Adrenal gland (tissue), 9 donors: ENCODE measurements at regions not wholly inside any gene's neighbourhood (a gene's known extent, or its start where the extent isn't known, plus 50 kb on each side); places are given as distances from the start of the nearest gene placed in this dataset.

Source experiments
- DNase-seq, 7 donors: peaks; one replicate each; pipeline ENCODE4 v3.0.0-alpha.2; 2019 to 2020
- H3K27ac ChIP-seq, 5 donors: fragments of 200-600 bp; sonication (generic) in 4 of 5; 1 replicate in 3 of 5; 2 replicates in 2 of 5; pipeline versions ENCODE4 v1.5.1 to v1.8.0; 2016 to 2020; ENCODE audit warnings: mild to moderate bottlenecking in 1 of 5
- H3K27me3 ChIP-seq: fragments of 200-600 bp; 2 replicates; pipeline ENCODE4 v1.8.0; 2021
- H3K36me3 ChIP-seq, 2 donors: fragments of 200-600 bp; replicated peaks in 1 of 2; 1 replicate in 1 of 2; 2 replicates in 1 of 2; pipeline versions ENCODE4 v1.5.1 to v1.8.0; 2018 to 2022
- H3K4me1 ChIP-seq, 2 donors: fragments of 200-600 bp; replicated peaks in 1 of 2; 1 replicate in 1 of 2; 2 replicates in 1 of 2; pipeline versions ENCODE4 v1.5.1 to v1.8.0; 2018 to 2021
- H3K4me3 ChIP-seq, 4 donors: fragments of 200-600 bp; sonication (generic) in 3 of 4; one replicate each; pipeline ENCODE4 v1.5.1; 2016 to 2018
- H3K9me3 ChIP-seq, 3 donors: fragments of 200-600 bp; sonication (generic) in 1 of 3; replicated peaks in 1 of 3; 1 replicate in 2 of 3; 2 replicates in 1 of 3; pipeline versions ENCODE4 v1.5.1 to v1.8.0; 2016 to 2021
- CTCF ChIP-seq, 6 experiments: fragments of 450-650 bp in 4 of 6; fragments of 200-600 bp in 2 of 6; sonication (generic) in 1 of 6; IDR thresholded peaks; 1 replicate in 5 of 6; 2 replicates in 1 of 6; pipeline versions ENCODE4 v1.5.1 to v1.8.0; 2016 to 2021; ENCODE audit warnings: antibody characterized with exemption in 6 of 6, mild to moderate bottlenecking in 2 of 6, moderate library complexity in 1 of 6
- POLR2A ChIP-seq, 2 donors: fragments of 450-650 bp; IDR thresholded peaks; one replicate each; pipeline ENCODE4 v1.6.1; 2017; ENCODE audit warnings: antibody characterized with exemption in 2 of 2, mild to moderate bottlenecking in 2 of 2, moderate library complexity in 1 of 2
- WGBS, 4 donors: extraction: QIAGEN DNeasy Blood & Tissue Kit in 2 of 4; methylation state at CpG; one replicate each; pipeline versions ENCODE4 v1.1.5 to v1.1.7; 2013 to 2017; 5-methylcytosine and 5-hydroxymethylcytosine counted together
- intact Hi-C, 2 donors: fragments of 100-400 bp; cut with DNase I; formaldehyde crosslinking; loops; one replicate each; pipeline versions ENCODE4 v1.14.1 to v1.15.0; 2022 to 2023
- donor health status: healthy with polysubstance abuse.
- donor health status: Bipolar disorder and iron deficiency.
- donor health status: DM: yes; HTN: yes; CAD: no.
- donor health status: DM: no; HTN: no; CAD: no.
- donor health status: DM: no; HTN: no; CAD: no.

DNA sequence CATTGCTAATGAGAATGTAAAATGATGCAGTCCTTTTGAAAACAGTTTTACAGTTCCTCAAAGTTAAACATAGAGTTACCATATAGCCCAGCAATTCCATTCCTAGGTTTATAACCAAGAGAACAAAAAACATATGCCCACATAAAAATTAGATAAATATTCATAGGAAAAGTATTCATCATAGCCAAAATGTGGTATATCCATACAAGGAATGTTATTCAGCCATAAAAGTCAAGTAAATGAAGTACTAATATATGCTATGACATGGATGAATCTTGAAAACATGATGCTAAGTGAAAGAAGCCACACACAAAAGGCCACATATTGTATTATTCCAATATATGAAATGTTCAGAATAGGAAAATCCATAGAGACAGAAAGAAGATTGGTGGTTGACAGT lies 158.0 kb upstream of the CARMIL1 start:
- Histone ChIP-seq H3K27me3 (no peaks in the 10 kb centered on the region), H3K27ac (peak overlapping the region in 4 of 5 donors; percentile 10 to 66 (median 18)), H3K4me3 (no peak overlapping the region), H3K36me3 (no peaks in the 10 kb centered on the region), H3K9me3 (no peaks in the 10 kb centered on the region), H3K4me1 (peaks cover 3 to 8% of the 10 kb centered on the region in 2 donors)
- TF ChIP-seq CTCF (IDR thresholded peaks at IDR 0.05) = no peak
- TF ChIP-seq POLR2A (IDR thresholded peaks at IDR 0.05) = no peak
- intact Hi-C loops = no loop called here
- no peak for DNase-seq

- Histone ChIP-seq H3K9me3 (no peaks in the 10 kb centered on the region), H3K36me3 (no peaks in the 10 kb centered on the region), H3K4me3 (no peak overlapping the region), H3K27me3 (no peaks in the 10 kb centered on the region), H3K27ac (peak overlapping the region in 2 of 5 donors; percentile 56 to 66), H3K4me1 (peaks cover 3 to 8% of the 10 kb centered on the region in 2 donors)
- TF ChIP-seq POLR2A (IDR thresholded peaks at IDR 0.05) (no peak), CTCF (IDR thresholded peaks at IDR 0.05) (no peak)
- WGBS, 4 donors = 55 to 75% (median 66%) methylated on average over 2 of the region's 2 CpGs
- intact Hi-C loops = no loop called here
- DNase-seq = peak in 6 of 7 donors; percentile 21 to 77 (median 41)
Observed at GRCh38 chr6:25122001-25122400, 157.2 kb upstream of the CARMIL1 start.

- Histone ChIP-seq H3K27ac (peak overlapping the region in 2 of 5 donors; percentile 56 to 66), H3K27me3 (no peaks in the 10 kb centered on the region), H3K36me3 (no peaks in the 10 kb centered on the region), H3K4me1 (peaks cover 3 to 10% of the 10 kb centered on the region in 2 donors), H3K9me3 (no peaks in the 10 kb centered on the region), H3K4me3 (no peak overlapping the region)
- TF ChIP-seq POLR2A (IDR thresholded peaks at IDR 0.05) (no peak), CTCF (IDR thresholded peaks at IDR 0.05) (no peak)
- no peak for DNase-seq
- intact Hi-C loops = no loop called here
- WGBS, 4 donors = 81 to 97% (median 84%) methylated on average over 3 of the region's 3 CpGs
Observed at GRCh38 chr6:25122622-25123237, 156.4 kb upstream of the CARMIL1 start.

DNA sequence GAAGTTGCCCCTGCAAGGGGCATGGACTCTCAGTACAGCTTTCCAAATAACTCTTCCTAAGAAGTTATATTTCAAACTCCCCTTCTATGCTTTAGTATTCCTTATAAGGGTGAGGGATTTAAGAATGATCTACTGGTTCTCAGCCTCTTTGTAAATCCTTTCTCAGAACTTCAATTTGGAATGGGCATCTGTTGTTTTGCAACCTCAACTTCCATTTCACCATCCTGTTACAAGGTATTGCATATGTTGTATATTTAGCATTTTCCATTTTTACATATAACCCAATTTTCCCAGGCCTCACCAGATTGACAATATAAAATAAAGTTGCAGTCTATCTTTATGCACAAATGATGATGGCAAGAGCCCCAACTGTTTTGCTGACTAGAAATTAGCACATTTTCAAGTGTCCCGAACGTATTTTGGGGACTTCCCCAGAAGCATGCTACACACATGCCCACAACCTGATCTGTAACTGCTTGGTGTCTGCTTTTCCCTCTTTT lies 154.9 kb upstream of the CARMIL1 start:
- peaks cover 3 to 12% of the 10 kb centered on the region in 2 donors for H3K4me1 ChIP-seq

More for the DNA sequence above, 154.9 kb upstream of the CARMIL1 start:
- intact Hi-C loops = no loop called here
- WGBS, 4 donors = 73 to 97% (median 92%) methylated on average over 2 of the region's 2 CpGs
- no peaks in the 10 kb centered on the region for H3K9me3 ChIP-seq
- H3K27me3 ChIP-seq = no peaks in the 10 kb centered on the region
- TF ChIP-seq CTCF (IDR thresholded peaks at IDR 0.05) = no peak
- no peak for TF ChIP-seq POLR2A (IDR thresholded peaks at IDR 0.05)
- no peaks in the 10 kb centered on the region for H3K36me3 ChIP-seq
- H3K27ac ChIP-seq = no peak overlapping the region
- no peak for DNase-seq
- no peak overlapping the region for H3K4me3 ChIP-seq
